ENCODE measurements at regions not wholly inside any gene's neighbourhood (a gene's known extent, or its start where the extent isn't known, plus 50 kb on each side); places are given as distances from the start of the nearest gene placed in this dataset.

- TF ChIP-seq CTCF (IDR thresholded peaks at IDR 0.05): no peak
- TF ChIP-seq POLR2A (IDR thresholded peaks at IDR 0.05): no peak
Observed at GRCh38 chr11:130561441-130561881, 113.0 kb downstream of the ADAMTS15 start.

All from uterus (tissue), 2 donors.